ENCODE measurements at regions not wholly inside any gene's neighbourhood (a gene's known extent, or its start where the extent isn't known, plus 50 kb on each side); places are given as distances from the start of the nearest gene placed in this dataset.

DNA sequence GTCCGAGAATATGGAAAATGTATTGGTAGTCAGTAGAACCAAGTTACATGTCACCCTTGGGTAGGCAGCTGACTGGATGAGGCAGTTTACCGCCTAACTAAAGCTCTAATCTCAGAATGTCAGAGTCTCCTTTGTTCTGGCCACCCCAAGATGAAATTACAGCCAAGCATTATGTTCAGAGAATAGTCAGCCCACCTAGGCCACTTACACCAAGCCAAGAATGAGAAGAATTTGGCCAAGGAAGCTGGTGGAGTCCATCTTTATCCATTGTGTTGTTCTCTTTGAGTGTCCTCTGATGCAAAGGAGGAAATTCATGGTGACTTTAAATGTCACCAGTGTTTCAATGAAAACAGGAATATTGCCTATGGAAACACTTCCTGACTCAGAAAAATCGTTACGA is 275.1 kb upstream of the MAP3K1 start:
- DNase-seq, result no peak

DNA sequence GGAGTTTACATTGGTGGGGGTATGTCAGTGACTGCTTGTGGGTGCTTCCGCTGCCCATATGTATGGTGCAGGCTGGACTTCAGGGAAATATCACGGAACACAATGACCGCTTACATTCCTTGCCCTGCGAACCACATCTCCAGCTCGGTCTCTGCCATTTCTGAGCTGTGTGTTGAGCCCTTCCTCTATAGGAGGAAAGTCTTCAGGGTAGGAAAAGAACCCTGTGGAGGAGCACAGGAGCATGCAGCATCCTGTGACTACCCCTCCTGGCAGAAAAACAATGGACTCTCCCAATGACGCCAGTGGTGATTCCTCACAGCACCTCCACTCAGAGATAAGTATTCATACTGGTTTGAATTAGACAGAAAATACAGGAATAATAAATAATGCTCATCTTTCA is 276.8 kb upstream of the MAP3K1 start:
- DNase-seq, result no peak

DNA sequence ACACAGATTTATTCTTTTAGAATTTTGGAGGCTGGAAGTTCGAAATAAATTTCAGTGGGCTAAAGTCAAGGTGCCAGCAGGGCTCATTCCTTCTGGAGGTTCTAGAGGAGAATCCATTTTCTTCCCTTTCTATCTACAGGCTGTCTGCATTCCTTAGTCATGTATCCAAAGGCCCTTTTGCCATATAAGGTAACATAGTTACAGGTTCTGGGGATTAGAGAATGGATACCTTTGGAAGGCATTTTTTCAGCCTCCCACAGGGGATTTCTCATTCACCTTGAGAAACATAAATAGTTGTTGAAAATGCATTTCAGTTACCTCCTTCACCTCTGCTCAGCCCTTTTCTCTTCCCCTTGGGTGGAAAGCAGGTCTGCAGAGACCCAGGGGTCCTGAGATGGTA is 280.0 kb upstream of the MAP3K1 start:
- no peak for DNase-seq

DNA sequence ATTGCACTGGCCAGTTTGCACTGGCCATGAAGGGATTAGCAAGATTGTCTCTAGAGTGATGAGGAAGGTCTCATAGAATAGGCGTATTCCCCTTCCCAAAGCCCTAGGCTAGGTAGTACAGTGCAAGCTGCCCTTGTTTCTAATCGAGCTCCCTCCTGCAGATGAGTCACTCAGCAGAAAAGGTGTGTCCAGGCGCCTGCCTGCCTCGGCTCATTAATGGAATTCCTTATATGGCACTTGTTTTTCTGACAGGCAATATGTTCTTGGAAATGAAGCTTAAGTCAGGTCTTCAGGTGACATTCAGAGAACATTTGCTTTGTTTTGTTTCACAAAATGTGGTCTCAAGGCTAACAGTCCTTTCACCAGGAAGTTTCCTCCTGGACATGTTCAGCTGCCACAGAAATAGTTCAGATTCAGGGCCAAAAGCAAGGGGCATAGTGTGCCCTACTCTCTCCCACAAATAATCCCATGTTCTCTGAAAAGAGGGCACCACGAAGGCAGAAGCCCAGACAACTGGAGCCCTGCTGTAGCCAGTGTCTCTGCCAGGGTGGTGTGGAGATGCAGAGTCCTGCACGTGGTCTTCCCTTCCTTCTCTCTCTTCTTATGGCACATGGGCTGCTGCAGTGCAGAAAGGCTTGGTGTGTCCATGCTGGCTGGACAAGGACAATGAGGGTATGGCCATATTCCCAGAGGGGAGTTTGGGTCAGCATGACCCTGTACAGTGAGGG is 281.1 kb upstream of the MAP3K1 start:
- peak; percentile 27 for DNase-seq

DNA sequence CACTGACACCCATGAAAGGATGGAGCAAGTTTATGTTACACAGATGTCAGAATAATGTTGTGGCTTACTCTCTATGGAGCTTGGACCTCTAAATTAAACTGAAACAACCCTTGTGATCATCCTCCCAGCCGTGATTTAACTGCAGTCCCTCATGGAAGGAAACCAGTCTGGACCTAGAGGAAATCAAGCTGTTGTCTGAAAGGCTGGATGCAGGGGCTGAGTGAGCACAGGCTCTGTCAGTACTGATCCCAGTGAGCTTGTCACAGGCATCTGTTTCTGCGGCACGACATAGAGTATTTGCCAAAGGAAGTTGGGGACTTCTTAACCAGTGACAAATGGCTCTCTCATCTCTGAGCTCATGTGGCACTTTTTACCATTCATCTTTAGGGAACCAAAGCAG is 282.9 kb upstream of the MAP3K1 start:
- DNase-seq, result no peak

DNA sequence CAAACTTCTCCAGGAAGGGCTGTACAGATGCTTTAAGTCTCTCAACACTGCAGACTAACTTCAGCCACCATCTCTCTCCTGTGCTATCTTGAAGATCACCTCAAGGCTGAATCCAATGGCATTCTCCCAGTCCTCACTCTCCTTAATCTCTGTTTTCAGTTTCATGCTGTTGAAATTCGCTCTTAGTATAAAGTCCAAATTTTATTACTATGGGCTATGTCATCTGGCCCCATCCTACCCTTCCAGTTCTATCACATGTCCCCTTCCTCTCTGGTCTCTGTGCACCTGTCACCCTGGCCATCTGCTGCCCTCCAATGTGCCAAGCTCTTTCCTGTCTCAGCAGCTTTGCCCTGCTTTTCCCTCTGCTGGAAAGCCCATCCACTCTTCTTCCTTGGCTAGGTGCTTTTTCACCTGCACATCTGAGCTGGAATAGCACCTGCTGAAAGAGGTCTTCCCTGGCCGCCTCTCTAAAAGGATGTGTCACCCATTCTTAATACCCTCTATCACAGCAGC is 284.7 kb upstream of the MAP3K1 start:
- DNase-seq, result no peak

DNA sequence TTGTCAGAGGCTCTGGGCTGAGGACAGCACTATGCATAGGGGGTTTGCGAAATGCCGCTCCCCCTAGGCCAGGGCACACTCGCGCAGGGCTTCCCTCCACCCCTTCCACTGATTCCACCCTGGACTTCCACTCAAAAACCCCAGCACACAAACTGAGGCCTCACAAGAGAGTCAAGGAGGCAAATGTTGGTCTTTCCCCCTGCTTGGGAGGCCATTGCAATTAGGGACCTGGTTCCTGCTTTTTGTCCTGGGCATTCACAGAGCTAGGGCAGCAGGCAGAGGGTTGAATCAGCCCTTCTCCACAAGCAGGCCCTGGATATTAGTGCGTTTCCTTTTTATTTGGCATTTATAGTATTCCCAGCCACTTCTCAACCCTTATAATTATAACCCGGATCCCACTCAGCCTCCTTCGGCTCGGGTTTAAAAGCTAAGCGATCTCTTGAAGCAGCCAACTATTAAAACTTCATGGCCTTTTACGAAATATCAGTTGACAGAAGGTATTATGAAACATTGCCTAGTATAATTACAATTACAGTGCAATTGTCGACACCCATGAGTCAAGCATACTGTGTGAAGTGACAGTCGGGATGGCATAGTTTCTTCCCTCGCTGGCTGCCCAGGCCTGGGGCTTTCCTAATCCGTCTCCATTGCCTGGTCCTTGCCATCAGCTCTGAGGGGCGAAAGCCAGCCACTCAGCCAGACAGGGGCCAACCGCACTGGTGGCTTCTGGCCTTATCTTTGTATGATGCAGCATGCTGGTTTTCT is 285.5 kb upstream of the MAP3K1 start:
- no peak for DNase-seq

DNA sequence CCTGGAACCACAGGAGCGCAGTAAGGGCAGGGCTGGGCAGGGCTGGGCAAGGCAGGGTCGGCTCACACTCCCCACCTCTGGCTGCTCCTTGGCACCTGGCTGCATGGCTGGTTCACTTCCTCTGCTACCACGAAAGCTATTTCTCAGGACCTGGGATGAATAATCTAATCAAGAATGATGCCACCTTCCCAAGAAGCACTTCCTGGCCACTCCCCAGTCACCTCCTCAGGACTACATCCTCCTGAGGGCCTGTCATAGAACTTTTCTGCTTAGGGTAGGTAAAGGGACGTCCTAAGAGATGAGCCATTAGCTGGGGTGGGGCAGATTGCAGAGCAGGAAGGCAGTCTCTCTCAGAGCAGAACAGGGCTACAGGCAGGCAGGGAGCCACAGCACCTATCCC is 288.2 kb upstream of the MAP3K1 start:
- DNase-seq, result no peak

DNA sequence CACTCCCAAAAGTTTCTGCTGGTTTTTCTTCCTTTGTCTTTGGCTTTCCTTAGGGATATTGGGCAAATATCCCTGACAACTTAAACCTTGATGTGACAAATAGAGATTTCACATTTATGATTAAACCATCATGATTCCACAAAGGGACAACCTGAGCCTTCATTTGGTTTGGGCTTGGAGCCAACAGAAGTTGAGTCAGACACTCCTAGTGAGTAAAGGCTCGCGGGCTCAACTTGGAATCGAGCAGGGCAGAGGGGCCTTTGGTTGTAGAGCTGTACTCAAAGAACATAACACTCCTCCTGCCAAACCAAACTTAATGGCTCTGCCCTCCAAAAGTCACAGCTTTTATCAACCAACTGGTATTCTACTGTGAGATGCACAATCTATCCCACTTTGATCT is 290.2 kb upstream of the MAP3K1 start:
- no peak for DNase-seq

DNA sequence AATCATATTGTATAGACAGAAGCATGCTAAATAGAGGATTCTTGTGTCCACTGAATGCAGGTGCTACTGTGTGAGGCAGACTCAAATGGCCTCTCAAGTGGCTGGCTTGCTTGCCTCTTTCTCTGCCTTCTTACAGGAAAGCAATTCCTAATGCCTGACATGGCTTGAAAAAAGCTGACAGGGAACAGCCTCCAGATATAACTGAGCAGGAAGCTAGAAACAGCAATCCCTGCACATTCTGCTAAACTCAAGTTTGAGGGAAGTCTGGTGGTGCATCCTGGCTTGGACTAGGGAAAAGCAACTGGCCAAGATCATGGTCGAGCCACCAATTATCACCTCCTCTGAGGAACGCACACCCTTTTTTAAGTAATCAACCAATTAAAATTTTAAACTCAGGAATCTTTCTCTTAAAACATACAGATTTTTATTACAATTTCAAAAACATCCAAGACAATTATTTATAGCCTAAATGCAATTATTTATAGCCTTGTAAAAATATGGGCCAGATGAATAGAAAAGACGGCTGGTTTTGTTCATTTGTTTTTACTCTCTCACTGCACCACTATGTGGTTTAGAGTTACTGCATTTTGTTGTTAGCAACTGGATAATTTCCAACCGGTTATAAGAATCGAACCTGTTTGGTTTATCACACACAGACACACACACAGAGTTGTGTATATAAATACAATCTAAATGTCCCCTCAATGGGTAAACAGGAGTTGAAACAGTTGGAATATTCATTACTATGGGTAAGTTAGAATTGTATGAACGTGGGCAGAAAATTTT is 290.9 kb upstream of the ANKRD55 start:
- DNase-seq, result no peak

DNA sequence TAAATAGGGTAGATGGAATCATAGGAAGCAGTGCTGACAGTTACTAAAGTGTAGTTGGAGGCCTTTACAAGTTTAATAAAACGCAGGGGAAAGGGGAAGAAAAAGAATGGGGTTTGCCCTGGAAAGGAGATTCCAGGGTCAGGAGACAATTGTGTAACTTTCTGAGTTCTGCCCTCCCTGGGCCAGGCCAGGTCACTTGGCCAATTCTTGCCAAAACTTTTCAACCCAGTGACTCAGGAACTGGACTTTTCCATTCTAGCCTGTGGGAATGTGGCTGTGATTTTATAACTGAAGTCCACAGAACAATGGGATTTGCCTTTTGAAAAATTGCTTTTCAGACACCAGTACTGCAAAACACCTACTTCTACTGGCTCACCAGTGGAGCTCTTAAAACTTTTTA is 289.8 kb upstream of the ANKRD55 start:
- no peak for DNase-seq

DNA sequence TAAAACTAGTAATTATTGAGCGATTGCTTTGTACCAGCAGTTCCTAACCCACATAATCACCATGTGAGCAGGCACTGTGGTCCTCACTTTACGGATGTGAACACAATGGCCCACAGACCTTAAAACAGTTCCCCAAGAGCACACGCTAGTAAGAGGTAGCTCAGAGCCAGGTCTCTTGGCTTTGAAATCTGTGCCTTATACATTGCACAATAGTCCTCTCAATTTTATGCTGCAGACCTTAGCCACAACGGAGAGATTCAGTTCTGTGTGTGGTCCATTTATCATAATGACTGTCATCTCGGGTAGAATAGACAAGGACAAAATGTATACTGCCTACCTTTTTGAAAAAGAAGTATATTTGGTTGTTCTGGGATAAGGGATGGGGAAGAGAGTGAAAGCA is 289.0 kb upstream of the ANKRD55 start:
- no peak for DNase-seq

DNA sequence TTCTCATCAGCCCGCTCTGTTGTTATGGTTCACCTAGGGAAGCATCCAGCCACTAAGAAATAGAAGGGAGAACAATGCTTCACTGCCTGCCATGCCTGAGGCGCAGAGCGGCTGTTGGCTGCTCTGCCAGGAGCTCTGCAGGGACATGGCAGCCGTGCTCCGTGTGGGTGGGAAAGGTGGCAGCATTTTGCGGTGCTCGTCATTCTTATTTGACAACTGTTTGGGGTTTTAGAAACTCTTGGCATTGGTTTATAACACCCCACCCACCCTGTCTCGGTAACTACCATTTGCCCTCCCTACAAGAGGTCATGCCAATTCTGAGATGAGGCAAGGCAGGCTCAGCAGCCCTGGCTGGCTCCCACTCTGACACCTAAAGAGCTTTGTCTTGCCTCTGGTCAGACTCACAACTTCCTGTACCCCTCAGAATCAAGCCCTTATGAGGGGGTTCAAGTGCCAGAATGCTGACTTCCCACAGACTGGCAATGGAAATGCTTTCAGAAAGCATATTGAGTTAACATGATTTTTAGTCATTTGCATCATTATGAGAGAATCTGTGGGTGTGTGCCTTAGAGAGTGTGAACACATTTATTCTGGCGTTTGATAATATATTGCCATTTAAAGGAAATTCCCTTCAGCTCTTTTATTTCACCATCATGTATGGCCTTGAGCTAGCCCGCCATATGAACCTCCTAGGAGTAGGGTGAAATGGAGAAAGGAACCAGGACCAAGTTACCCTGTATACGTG is 288.0 kb upstream of the ANKRD55 start:
- DNase-seq, result no peak

DNA sequence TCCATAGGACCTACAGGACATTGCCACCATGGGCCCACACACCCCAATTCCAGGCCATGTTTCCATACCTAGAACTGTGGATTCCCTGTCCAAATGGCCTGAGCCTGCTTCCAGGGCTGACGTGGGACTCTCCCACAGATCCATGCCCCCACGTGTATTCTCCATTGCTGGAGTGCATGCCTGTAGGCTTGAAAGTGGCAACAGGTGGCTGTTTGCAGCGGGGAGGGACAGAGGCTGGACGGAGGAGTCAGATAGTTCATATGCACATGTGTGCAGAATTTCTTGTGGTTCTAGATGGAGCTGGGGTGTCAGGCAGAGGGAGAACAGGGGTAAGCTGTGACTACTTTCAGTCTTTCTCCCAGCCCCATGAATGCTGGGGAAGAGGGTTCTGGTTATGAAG is 285.7 kb upstream of the ANKRD55 start:
- DNase-seq, result no peak

DNA sequence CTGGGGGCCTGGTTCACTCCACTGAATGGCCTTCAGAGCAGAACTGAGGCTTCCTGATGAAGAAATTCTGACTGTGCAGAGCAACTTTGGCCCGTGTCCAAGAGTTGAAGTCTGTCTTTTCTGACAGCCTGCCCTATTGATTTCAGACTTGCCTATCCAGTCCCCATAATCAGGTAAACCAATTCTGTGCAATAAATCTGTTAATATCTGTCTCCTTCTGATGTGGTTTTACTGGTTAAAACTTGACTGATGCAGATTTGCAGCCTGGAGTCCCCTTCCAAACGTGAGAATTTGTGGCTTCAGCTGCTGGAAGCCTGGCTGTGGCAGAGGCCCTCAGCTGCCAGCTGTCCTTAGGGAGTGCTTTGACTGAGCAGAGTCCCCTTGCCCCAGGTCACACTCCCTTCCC is 283.9 kb upstream of the ANKRD55 start:
- DNase-seq, result no peak

DNA sequence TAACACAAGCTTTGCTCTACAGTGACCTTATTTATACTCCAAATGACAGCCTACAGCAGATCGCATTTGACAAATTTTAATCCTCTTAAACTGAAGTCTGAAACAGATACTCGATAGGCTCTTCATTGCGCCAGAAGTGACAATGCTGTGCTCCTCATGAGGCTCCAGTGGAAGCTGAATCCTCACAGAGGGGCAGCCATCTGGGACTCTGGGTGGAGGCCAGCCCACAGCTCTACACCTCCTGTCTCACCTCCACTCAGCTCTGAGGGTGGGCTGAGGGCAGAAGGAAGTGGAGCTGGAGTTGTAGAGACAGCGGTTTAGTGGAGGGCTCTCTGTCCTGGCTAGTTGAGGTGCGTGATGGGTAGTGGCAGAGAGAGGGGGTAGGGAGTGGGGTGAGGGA is 283.3 kb upstream of the ANKRD55 start:
- no peak for DNase-seq

DNA sequence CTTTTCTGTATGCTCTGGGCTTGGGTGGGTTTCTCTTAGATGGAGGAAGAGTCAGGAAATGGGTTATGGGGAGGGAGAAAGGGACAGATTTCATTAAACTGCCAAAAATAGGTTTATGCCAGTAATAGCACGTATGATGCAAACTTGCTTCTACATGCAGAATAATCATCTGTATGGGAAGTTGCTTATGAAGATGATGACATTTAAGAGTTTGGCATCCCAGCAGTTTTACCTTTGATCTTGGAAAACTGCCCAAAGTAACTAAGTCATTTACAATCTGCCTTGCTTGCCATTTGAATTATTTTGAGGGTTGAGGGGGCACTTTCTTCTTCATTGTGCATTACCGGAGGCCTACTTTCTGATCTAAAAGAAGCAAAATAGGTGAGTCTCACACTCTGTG is 282.9 kb upstream of the ANKRD55 start:
- DNase-seq, result no peak

DNA sequence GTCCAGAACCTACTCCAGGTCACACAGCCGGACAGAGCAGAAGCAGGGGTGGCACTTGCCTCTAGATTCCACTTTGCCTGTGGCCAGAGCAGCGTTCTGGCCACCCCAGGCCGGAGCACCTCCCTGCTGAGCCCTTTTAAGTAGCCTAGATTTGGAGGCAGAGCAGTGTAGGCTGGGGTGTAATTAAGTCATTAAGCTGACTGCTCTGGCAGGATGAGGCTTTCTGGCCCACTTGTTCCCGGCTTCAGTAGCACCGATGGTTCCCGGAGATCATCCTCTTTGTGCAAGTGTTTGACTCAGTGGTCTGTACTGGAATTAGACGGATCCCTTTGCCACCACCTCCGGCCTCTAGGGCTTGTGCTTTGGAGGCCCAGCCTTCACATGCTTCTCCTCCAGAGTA is 281.9 kb upstream of the ANKRD55 start:
- DNase-seq, result no peak

DNA sequence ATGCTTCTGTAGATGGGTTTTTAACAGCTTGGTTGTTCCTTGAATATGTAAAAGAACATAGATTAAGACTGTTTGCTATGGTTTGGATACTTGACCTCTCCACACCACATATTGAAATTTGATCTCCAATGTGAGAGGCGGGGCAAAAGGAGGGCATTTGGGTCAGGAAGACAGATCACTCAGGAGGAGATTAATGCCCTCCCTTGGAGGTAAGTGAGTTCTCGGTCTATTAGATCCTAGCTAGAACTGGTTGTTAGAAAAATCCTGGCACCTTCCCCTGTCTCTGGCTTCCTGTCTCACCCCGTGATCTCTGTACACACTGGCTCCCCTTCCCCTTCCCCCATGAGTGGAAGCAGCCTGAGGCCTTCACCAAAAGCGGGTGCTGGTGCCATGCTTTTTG is 281.1 kb upstream of the ANKRD55 start:
- no peak for DNase-seq

DNA sequence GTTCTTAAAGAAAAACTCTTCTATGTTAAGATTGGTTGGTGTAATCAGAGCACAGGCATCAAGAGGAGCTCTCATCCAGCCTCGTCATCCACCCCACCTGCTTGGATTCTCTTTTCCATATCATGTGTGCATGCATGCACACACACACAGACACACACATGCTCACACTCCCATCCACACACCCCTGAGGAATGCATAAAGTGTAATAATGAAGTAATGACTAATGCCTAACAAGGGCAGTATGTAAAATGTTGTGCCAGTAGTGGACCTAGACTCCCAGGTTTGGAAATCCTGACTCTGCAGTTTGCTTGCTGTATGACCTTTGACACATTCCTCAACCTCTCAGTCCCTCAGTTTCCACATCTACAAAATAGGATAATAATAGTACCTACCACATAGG is 280.0 kb upstream of the ANKRD55 start:
- no peak for DNase-seq

DNA sequence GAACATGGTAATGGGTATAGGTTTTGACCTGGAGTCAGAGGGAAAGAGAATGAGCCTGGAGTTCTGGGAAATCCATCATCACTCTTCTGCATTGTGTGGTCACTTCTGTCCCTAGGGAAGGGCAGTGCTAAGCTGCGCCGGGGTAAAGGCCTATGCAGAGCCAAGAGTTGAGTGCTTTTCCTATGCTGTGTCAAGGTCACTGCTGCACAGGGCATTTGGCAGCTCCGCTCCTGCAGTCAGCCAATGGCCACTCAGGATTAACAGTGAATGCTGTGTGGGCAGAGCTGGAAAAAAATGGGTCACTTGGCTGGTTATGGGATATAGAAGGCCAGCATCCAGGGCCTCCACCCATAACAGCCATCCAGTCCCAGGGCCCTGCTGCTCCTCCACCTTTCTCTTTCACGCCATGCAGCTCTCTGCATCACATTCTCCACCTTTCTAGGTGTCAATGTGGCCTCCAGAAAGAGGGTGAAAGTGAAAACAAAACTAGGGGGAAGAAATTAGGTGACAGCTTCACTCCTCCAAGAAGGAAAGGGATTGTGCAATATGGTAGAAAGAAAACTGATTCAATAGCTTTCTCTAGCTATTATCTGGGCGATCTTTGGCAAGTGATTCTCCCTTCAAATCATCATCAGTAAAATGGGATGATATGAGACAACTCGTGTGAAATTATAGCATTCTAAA is 279.3 kb upstream of the ANKRD55 start:
- DNase-seq, result no peak

DNA sequence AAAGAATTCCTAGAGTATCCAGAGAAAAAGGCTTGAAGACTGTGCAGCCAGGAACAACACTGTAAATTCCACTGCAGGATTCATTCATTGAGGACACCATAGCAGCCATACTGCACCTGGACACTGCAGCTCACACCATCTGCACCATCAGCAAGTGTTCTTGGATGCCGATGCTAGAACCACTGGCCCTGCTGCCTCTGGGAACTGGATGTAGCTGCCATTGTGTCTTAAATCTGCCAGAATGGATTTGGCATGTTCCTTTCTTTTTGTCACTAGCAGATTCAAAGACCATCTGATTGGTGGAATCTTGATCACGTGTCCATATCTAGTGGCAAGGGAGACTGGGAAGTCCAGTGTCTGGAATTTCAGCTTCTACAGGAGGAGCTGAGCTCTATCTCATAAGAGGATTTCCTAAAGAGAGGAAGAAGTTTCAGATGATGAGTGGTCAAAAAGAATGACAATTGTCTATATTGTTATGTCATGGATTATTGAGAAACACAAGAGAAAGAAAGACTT is 278.3 kb upstream of the ANKRD55 start:
- no peak for DNase-seq

Measured in activated naive CD4-positive, alpha-beta T cell treated with anti-CD3 and anti-CD28 coated beads, Interleukin-2, amount 50 U/mL, for 16 hours (primary cell).